WTC11 (cell line): ENCODE measurements at regions not wholly inside any gene's neighbourhood (a gene's known extent, or its start where the extent isn't known, plus 50 kb on each side); places are given as distances from the start of the nearest gene placed in this dataset.

Experiments
- CTCF ChIP-seq: fragments of 200-600 bp; IDR thresholded peaks from 2 replicates; pipeline ENCODE4 v1.8.0; 2022; ENCODE audit warnings: antibody characterized with exemption
- ESRRA ChIP-seq: sonication (generic); formaldehyde crosslinking; IDR thresholded peaks from 2 replicates; pipeline ENCODE4 v1.8.1; 2022; ENCODE audit warnings: mild to moderate bottlenecking, missing genetic modification reagents, borderline replicate concordance
- GABPB1 ChIP-seq: sonication (generic); formaldehyde crosslinking; IDR thresholded peaks from 2 replicates; pipeline ENCODE4 v1.8.1; 2023; ENCODE audit warnings: mild to moderate bottlenecking, missing genetic modification reagents
- HMGXB4 ChIP-seq: sonication (generic); formaldehyde crosslinking; IDR thresholded peaks from 2 replicates; pipeline ENCODE4 v1.8.1; 2023; ENCODE audit warnings: mild to moderate bottlenecking, moderate library complexity, missing genetic modification reagents
- ZBTB21 ChIP-seq: sonication (generic); formaldehyde crosslinking; IDR thresholded peaks from 2 replicates; pipeline ENCODE4 v1.8.1; 2023; ENCODE audit warnings: mild to moderate bottlenecking, missing genetic modification reagents, borderline replicate concordance
- TF ChIP-seq, protein P1 (sequence below): sonication (generic); formaldehyde crosslinking; conservative IDR thresholded peaks from 2 replicates; pipeline ENCODE4 v1.8.1; 2022; ENCODE audit warnings: mild to moderate bottlenecking, missing genetic modification reagents

DNA sequence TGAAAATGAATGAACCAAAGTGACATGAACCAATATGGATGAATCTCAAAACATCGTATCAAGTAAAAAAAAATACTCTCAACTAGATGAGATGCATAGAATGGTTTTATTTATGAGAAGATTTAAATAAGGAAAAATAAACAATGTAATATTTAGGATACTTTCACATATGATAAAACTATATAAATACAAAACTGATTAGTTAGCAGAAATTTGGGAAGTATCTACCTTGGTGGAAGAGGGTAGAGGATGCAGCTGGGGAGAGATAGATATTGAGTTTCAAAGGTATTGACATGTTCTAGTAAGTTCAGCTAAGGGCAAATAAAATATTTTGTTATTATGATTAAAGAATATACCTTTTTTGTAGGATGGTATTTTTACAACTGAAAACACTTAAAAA is 463.1 kb downstream of the SH2D4B start:
- no peak for TF ChIP-seq CTCF
- TF ChIP-seq ZBTB21 (CRISPR knock-in tag), result no peak
- TF ChIP-seq HMGXB4, result no peak
- TF ChIP-seq ESRRA (CRISPR knock-in tag), result no peak
- TF ChIP-seq, protein P1, sequence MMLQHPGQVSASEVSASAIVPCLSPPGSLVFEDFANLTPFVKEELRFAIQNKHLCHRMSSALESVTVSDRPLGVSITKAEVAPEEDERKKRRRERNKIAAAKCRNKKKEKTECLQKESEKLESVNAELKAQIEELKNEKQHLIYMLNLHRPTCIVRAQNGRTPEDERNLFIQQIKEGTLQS, result no peak
- TF ChIP-seq GABPB1 (CRISPR knock-in tag), result no peak
